AG09309 (cell line): ENCODE measurements at regions not wholly inside any gene's neighbourhood (a gene's known extent, or its start where the extent isn't known, plus 50 kb on each side); places are given as distances from the start of the nearest gene placed in this dataset.

Experiments
- DNase-seq: peaks from one replicate; pipeline ENCODE4 v3.0.0-alpha.2; 2010; ENCODE audit warnings: low read depth
- H3K4me3 ChIP-seq: 2 replicates; pipeline ENCODE4 v1.5.1; 2011; ENCODE audit warnings: mild to moderate bottlenecking, low read depth, low read length, moderate library complexity; ENCODE audit not compliant: control insufficient read depth
- TF ChIP-seq, protein P1 (sequence below): IDR thresholded peaks from 2 replicates; pipeline ENCODE4 v1.5.1; 2011; ENCODE audit warnings: mild to moderate bottlenecking, low read depth, low read length, inconsistent platforms; ENCODE audit not compliant: insufficient read depth, control insufficient read depth; ENCODE audit errors: missing control alignments

GRCh38 chr2:204060841-204061240 is 124.3 kb downstream of the ICOS start:
- no peak overlapping the region for H3K4me3 ChIP-seq
- DNase-seq = no peak
- TF ChIP-seq, protein P1, sequence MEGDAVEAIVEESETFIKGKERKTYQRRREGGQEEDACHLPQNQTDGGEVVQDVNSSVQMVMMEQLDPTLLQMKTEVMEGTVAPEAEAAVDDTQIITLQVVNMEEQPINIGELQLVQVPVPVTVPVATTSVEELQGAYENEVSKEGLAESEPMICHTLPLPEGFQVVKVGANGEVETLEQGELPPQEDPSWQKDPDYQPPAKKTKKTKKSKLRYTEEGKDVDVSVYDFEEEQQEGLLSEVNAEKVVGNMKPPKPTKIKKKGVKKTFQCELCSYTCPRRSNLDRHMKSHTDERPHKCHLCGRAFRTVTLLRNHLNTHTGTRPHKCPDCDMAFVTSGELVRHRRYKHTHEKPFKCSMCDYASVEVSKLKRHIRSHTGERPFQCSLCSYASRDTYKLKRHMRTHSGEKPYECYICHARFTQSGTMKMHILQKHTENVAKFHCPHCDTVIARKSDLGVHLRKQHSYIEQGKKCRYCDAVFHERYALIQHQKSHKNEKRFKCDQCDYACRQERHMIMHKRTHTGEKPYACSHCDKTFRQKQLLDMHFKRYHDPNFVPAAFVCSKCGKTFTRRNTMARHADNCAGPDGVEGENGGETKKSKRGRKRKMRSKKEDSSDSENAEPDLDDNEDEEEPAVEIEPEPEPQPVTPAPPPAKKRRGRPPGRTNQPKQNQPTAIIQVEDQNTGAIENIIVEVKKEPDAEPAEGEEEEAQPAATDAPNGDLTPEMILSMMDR = no peak

GRCh38 chr2:204061241-204061640 is 124.7 kb downstream of the ICOS start:
- no peak overlapping the region for H3K4me3 ChIP-seq
- no peak for DNase-seq
- TF ChIP-seq, protein P1 = no peak

DNA sequence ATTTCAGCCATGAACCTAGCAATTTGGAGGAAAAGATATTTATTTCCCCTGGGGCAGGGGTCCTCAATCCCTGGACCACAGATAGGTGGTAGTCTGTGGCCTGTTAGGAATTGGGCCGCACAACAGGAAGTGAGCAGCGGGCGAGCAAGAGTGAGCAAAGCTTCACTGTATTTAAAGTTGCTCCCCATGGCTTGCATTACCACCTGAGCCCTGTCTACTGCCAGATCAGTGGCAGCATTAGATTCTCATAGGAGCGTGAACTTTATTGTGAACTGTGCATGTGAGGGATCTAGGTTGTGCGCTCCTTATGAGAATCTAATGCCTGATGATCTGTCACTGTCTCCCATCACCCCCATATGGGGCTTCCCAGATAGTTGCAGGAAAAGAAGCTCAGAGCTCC is 127.6 kb downstream of the ICOS start:
- H3K4me3 ChIP-seq = no peak overlapping the region
- TF ChIP-seq, protein P1 = no peak
- DNase-seq = no peak

DNA sequence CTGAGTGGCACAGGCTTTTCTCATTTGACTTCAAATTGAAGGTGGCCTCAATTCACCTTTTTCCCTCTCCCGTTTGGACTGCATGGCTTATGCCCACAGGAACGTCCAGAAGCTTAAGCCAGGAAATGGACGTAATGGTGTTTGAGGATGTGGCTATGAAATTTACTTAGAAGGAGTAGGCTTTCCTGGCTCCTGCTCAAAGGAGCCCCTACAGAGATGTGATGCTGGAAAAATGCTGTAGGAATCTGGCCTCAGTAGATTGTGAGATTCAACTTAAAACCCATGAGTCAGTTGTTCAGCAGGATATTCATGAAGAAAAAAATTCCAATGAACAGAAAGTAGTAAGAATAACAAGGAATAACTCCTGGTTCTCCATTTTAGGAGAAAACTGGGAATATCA is 129.0 kb downstream of the ICOS start:
- no peak overlapping the region for H3K4me3 ChIP-seq
- TF ChIP-seq, protein P1 = no peak
- DNase-seq = no peak

DNA sequence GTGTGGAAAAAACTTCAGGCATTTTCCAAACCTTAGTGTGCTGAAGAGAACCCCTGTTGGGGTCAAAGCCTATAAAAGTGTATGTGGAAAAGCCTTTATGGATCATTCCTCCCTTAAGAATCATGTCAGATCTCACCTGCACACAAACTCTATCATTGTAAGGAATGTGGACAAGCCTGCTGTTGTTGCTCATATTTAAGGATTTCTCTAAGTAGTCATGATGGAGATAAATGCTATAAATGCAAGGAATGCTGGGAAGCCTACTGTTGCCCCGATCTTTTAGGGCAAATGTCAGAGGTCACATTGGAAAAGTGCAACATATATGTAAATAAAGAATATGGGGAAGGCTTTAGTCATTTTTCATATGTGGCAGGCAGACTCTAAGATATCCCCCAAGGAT is 129.5 kb downstream of the ICOS start:
- no peak overlapping the region for H3K4me3 ChIP-seq
- DNase-seq = no peak
- TF ChIP-seq, protein P1 = no peak

- H3K4me3 ChIP-seq = no peak overlapping the region
- DNase-seq = no peak
- TF ChIP-seq, protein P1 = no peak
Measured at GRCh38 chr2:204069804-204070203, 133.2 kb downstream of the ICOS start.
